Neural cell (in vitro differentiated cells): ENCODE measurements at regions not wholly inside any gene's neighbourhood (a gene's known extent, or its start where the extent isn't known, plus 50 kb on each side); places are given as distances from the start of the nearest gene placed in this dataset.

Experiments
- H2AFZ ChIP-seq: fragments of 200-600, 300-800 bp; sonication (generic), shearing (Covaris generic); 2 replicates; pipeline ENCODE4 v1.6.0; 2014; ENCODE audit warnings: low read depth, mild to moderate bottlenecking, antibody characterized with exemption, low read length, moderate library complexity
- H3F3A ChIP-seq: fragments of 200-600 bp; shearing (Covaris generic); 2 replicates; pipeline ENCODE4 v1.6.1; 2016; ENCODE audit warnings: mild to moderate bottlenecking, moderate library complexity, mixed read lengths, antibody characterized with exemption, low read length; ENCODE audit not compliant: insufficient read depth, poor library complexity, severe bottlenecking
- H3K27ac ChIP-seq: fragments of 200-600, 300-800 bp; sonication (generic), shearing (Covaris generic); 2 replicates; pipeline ENCODE4 v1.5.1; 2014; ENCODE audit warnings: mild to moderate bottlenecking, low read length, moderate library complexity
- H3K27me3 ChIP-seq: fragments of 300-800, 200-600 bp; sonication (generic), shearing (Covaris generic); 2 replicates; pipeline ENCODE4 v1.6.0; 2014; ENCODE audit warnings: mild to moderate bottlenecking, low read depth, low read length, moderate library complexity; ENCODE audit not compliant: insufficient read depth
- H3K36me3 ChIP-seq: fragments of 300-800, 200-600 bp; sonication (generic), shearing (Covaris generic); 2 replicates; pipeline ENCODE4 v1.5.1; 2014; ENCODE audit warnings: mild to moderate bottlenecking, antibody characterized with exemption, low read length, moderate library complexity; ENCODE audit not compliant: insufficient read depth
- H3K4me2 ChIP-seq: fragments of 300-800, 200-600 bp; sonication (generic), shearing (Covaris generic); 2 replicates; pipeline ENCODE4 v1.6.0; 2014; ENCODE audit warnings: mild to moderate bottlenecking, low read length
- H3K4me3 ChIP-seq: fragments of 300-800, 200-600 bp; sonication (generic), shearing (Covaris generic); 2 replicates; pipeline ENCODE4 v1.5.1; 2014; ENCODE audit warnings: mild to moderate bottlenecking, low read length, moderate library complexity
- H3K79me2 ChIP-seq: fragments of 200-600 bp; shearing (Covaris generic); replicated peaks from 2 replicates; pipeline ENCODE4 v1.6.0; 2014; ENCODE audit warnings: mild to moderate bottlenecking, low read length, moderate library complexity; ENCODE audit not compliant: insufficient read depth
- H3K9ac ChIP-seq: fragments of 300-800, 200-600 bp; sonication (generic), shearing (Covaris generic); 2 replicates; pipeline ENCODE4 v1.6.1; 2016; ENCODE audit warnings: mild to moderate bottlenecking, low read length, mixed read lengths
- H3K9me2 ChIP-seq: fragments of 200-600 bp; shearing (Covaris generic); 2 replicates; pipeline ENCODE4 v1.6.1; 2016; ENCODE audit warnings: mild to moderate bottlenecking, low read length, mixed read lengths; ENCODE audit not compliant: insufficient read depth
- H3K9me3 ChIP-seq: fragments of 200-600, 300-800 bp; sonication (generic), shearing (Covaris generic); 2 replicates; pipeline ENCODE4 v1.6.1; 2016; ENCODE audit warnings: mild to moderate bottlenecking, mixed run types, low read length, moderate library complexity, mixed read lengths
- H4K20me1 ChIP-seq: fragments of 200-600 bp; shearing (Covaris generic); 2 replicates; pipeline ENCODE4 v1.6.1; 2016; ENCODE audit warnings: mild to moderate bottlenecking, mixed run types; ENCODE audit not compliant: insufficient read depth
- EP300 ChIP-seq: fragments of 450-650 bp; conservative IDR thresholded peaks from 2 replicates; pipeline ENCODE4 v1.6.1; 2014; ENCODE audit warnings: antibody characterized with exemption, mild to moderate bottlenecking, moderate library complexity; ENCODE audit not compliant: poor library complexity, severe bottlenecking
- EZH2 ChIP-seq: fragments of 200-600, 300-800 bp; shearing (Covaris generic), sonication (generic); IDR thresholded peaks from 2 replicates; pipeline ENCODE4 v1.6.1; 2014; ENCODE audit warnings: antibody characterized with exemption, low read length, borderline replicate concordance, mild to moderate bottlenecking; ENCODE audit not compliant: insufficient read depth, poor library complexity, severe bottlenecking
- MXI1 ChIP-seq: fragments of 450-650 bp; conservative IDR thresholded peaks from 2 replicates; pipeline ENCODE4 v1.6.1; 2014; ENCODE audit warnings: antibody characterized with exemption, mild to moderate bottlenecking; ENCODE audit not compliant: poor library complexity, severe bottlenecking
- POLR2AphosphoS5 ChIP-seq: IDR thresholded peaks from 2 replicates; pipeline ENCODE4 v1.6.1; 2012
- RAD21 ChIP-seq: fragments of 450-650 bp; conservative IDR thresholded peaks from 2 replicates; pipeline ENCODE4 v1.6.1; 2014; ENCODE audit warnings: antibody characterized with exemption, mild to moderate bottlenecking, moderate library complexity
- REST ChIP-seq: IDR thresholded peaks from 2 replicates; pipeline ENCODE4 v1.6.1; 2012; ENCODE audit warnings: borderline replicate concordance
- SMC3 ChIP-seq: fragments of 450-650 bp; conservative IDR thresholded peaks from 2 replicates; pipeline ENCODE4 v1.6.1; 2014; ENCODE audit warnings: antibody characterized with exemption, mild to moderate bottlenecking, moderate library complexity; ENCODE audit not compliant: poor library complexity
- TAF1 ChIP-seq: IDR thresholded peaks from 2 replicates; pipeline ENCODE4 v1.6.1; 2012; ENCODE audit warnings: low read depth
- TF ChIP-seq, protein P1 (sequence below): fragments of 450-650 bp; IDR thresholded peaks from 2 replicates; pipeline ENCODE4 v1.5.1; 2014; ENCODE audit warnings: antibody characterized with exemption, mild to moderate bottlenecking, moderate library complexity; ENCODE audit not compliant: poor library complexity, severe bottlenecking

- no peaks in the 10 kb centered on the region for H3K79me2 ChIP-seq
- H3K9ac ChIP-seq, result no peak overlapping the region
- no peaks in the 10 kb centered on the region for H3K36me3 ChIP-seq
- no peaks in the 10 kb centered on the region for H3K27me3 ChIP-seq
- no peaks in the 10 kb centered on the region for H3K9me3 ChIP-seq
- no peak overlapping the region for H3K4me2 ChIP-seq
- H3F3A ChIP-seq, result no peaks in the 10 kb centered on the region
- no peak overlapping the region for H3K27ac ChIP-seq
- H3K9me2 ChIP-seq, result no peaks in the 10 kb centered on the region
- no peak overlapping the region for H2AFZ ChIP-seq
- H3K4me3 ChIP-seq, result no peak overlapping the region
- TF ChIP-seq, protein P1, sequence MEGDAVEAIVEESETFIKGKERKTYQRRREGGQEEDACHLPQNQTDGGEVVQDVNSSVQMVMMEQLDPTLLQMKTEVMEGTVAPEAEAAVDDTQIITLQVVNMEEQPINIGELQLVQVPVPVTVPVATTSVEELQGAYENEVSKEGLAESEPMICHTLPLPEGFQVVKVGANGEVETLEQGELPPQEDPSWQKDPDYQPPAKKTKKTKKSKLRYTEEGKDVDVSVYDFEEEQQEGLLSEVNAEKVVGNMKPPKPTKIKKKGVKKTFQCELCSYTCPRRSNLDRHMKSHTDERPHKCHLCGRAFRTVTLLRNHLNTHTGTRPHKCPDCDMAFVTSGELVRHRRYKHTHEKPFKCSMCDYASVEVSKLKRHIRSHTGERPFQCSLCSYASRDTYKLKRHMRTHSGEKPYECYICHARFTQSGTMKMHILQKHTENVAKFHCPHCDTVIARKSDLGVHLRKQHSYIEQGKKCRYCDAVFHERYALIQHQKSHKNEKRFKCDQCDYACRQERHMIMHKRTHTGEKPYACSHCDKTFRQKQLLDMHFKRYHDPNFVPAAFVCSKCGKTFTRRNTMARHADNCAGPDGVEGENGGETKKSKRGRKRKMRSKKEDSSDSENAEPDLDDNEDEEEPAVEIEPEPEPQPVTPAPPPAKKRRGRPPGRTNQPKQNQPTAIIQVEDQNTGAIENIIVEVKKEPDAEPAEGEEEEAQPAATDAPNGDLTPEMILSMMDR, result no peak
- no peak for TF ChIP-seq REST
- H4K20me1 ChIP-seq, result no peaks in the 10 kb centered on the region
Observed at GRCh38 chr10:124219062-124219461, 125.7 kb upstream of the CHST15 start.

GRCh38 chr10:124217906-124218804 lies 124.8 kb upstream of the CHST15 start:
- Histone ChIP-seq H3K4me3 (no peak overlapping the region), H2AFZ (no peak overlapping the region), H3K9me2 (no peaks in the 10 kb centered on the region), H3F3A (no peaks in the 10 kb centered on the region), H3K27me3 (no peaks in the 10 kb centered on the region), H3K36me3 (no peaks in the 10 kb centered on the region), H3K79me2 (no peaks in the 10 kb centered on the region), H3K9me3 (no peaks in the 10 kb centered on the region), H3K4me2 (no peak overlapping the region), H3K27ac (no peak overlapping the region), H3K9ac (no peak overlapping the region), H4K20me1 (no peaks in the 10 kb centered on the region)
- no peak for TF ChIP-seq SMC3
- no peak for TF ChIP-seq EZH2
- TF ChIP-seq, protein P1, result no peak
- no peak for TF ChIP-seq EP300
- no peak for TF ChIP-seq RAD21
- no peak for TF ChIP-seq POLR2AphosphoS5
- TF ChIP-seq MXI1, result no peak
- no peak for TF ChIP-seq REST
- no peak for TF ChIP-seq TAF1
